ENCODE measurements at regions not wholly inside any gene's neighbourhood (a gene's known extent, or its start where the extent isn't known, plus 50 kb on each side); places are given as distances from the start of the nearest gene placed in this dataset.

GRCh38 chr13:34863360-34864135 is 78.5 kb upstream of the NBEA start:
- intact Hi-C loops (cut with DNase I; ENCODE audit: low total_unique reads), result no loop called here
- no peaks in the 10 kb centered on the region for H3K9me3 ChIP-seq
- no peak for DNase-seq
- H3K36me3 ChIP-seq, result no peaks in the 10 kb centered on the region
- no peak overlapping the region for H3K4me3 ChIP-seq
- TF ChIP-seq POLR2A (IDR thresholded peaks at IDR 0.05) (no peak), POLR2AphosphoS5 (IDR thresholded peaks at IDR 0.05) (no peak)
- TF ChIP-seq, protein P1, sequence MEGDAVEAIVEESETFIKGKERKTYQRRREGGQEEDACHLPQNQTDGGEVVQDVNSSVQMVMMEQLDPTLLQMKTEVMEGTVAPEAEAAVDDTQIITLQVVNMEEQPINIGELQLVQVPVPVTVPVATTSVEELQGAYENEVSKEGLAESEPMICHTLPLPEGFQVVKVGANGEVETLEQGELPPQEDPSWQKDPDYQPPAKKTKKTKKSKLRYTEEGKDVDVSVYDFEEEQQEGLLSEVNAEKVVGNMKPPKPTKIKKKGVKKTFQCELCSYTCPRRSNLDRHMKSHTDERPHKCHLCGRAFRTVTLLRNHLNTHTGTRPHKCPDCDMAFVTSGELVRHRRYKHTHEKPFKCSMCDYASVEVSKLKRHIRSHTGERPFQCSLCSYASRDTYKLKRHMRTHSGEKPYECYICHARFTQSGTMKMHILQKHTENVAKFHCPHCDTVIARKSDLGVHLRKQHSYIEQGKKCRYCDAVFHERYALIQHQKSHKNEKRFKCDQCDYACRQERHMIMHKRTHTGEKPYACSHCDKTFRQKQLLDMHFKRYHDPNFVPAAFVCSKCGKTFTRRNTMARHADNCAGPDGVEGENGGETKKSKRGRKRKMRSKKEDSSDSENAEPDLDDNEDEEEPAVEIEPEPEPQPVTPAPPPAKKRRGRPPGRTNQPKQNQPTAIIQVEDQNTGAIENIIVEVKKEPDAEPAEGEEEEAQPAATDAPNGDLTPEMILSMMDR (IDR thresholded peaks at IDR 0.05 in 8 of 11, conservative IDR thresholded peaks at IDR 0.05 in 3 of 11), result no peak
- no peak overlapping the region for H3K27ac ChIP-seq
- H3K4me1 ChIP-seq, result no peaks in the 10 kb centered on the region
- WGBS, 5 donors, result 73 to 84% (median 77%) methylated on average over 4 of the region's 4 CpGs
- H3K27me3 ChIP-seq (replicated peaks in 1 of 7), result no peaks in the 10 kb centered on the region

DNA sequence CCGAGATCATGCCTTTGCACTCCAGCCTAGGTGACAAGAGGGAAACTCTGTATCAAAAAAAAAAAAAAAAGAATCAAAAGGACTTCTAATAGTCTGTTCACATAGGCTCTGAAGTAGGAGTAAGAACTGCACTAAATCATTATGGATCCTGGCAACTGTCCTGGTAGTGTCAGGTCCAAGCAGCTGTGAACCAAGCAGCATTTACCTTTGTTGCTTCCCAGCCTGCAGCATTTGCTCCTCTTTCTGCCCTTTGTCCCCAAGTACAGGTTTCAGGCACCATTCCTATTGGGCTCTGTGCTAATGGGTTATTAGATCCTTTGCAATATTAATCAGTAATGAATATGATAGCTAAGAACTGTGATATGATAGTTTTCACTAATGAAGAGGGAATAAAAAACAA is 77.4 kb upstream of the NBEA start:
- Histone ChIP-seq H3K4me3 (no peak overlapping the region), H3K4me1 (no peaks in the 10 kb centered on the region), H3K27me3 (replicated peaks in 1 of 7) (no peaks in the 10 kb centered on the region), H3K9me3 (no peaks in the 10 kb centered on the region), H3K27ac (no peak overlapping the region), H3K36me3 (no peaks in the 10 kb centered on the region)
- no peak for TF ChIP-seq POLR2A (IDR thresholded peaks at IDR 0.05)
- TF ChIP-seq, protein P1 (IDR thresholded peaks at IDR 0.05 in 8 of 11, conservative IDR thresholded peaks at IDR 0.05 in 3 of 11), result no peak
- TF ChIP-seq POLR2AphosphoS5 (IDR thresholded peaks at IDR 0.05), result no peak
- no peak for DNase-seq
- intact Hi-C loops (cut with DNase I; ENCODE audit: low total_unique reads), result no loop called here
- 79 to 94% (median 90%) methylated on average over 1 of the region's 1 CpG for WGBS, 5 donors

GRCh38 chr13:34867590-34867989 is 74.5 kb upstream of the NBEA start:
- H3K36me3 ChIP-seq, result no peaks in the 10 kb centered on the region
- no peak for DNase-seq
- H3K9me3 ChIP-seq, result no peaks in the 10 kb centered on the region
- intact Hi-C loops (cut with DNase I; ENCODE audit: low total_unique reads), result no loop called here
- 76 to 83% (median 78%) methylated on average over 4 of the region's 4 CpGs for WGBS, 5 donors
- H3K27ac ChIP-seq, result no peak overlapping the region
- TF ChIP-seq, protein P1 (IDR thresholded peaks at IDR 0.05 in 8 of 11, conservative IDR thresholded peaks at IDR 0.05 in 3 of 11), result no peak
- TF ChIP-seq POLR2A (IDR thresholded peaks at IDR 0.05), result no peak
- TF ChIP-seq POLR2AphosphoS5 (IDR thresholded peaks at IDR 0.05), result no peak
- H3K4me1 ChIP-seq, result no peaks in the 10 kb centered on the region
- H3K27me3 ChIP-seq (replicated peaks in 1 of 7), result no peaks in the 10 kb centered on the region
- H3K4me3 ChIP-seq, result no peak overlapping the region

DNA sequence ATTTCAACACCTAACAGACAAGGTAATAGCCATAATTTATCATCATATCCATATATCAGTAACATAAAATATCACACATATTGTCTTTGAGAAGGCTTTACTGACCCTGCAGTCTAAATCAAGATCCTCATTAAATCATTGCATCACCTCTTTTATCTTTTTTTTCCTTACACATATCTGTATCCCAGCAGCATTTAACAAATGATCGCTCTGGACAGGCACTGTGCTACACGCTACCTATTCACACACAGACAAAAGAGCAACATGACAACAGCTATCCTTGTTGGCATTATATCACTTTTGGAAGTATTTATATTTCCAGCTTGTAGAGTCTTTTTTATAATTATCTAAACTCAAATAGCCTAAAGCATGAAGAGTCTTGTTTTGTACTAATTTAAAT is 73.3 kb upstream of the NBEA start:
- Histone ChIP-seq H3K9me3 (no peaks in the 10 kb centered on the region), H3K4me1 (no peaks in the 10 kb centered on the region), H3K27me3 (replicated peaks in 1 of 7) (no peaks in the 10 kb centered on the region), H3K27ac (no peak overlapping the region), H3K36me3 (no peaks in the 10 kb centered on the region), H3K4me3 (no peak overlapping the region)
- 89 to 99% (median 95%) methylated on average over 2 of the region's 2 CpGs for WGBS, 5 donors
- DNase-seq, result no peak
- TF ChIP-seq POLR2AphosphoS5 (IDR thresholded peaks at IDR 0.05) (no peak), POLR2A (IDR thresholded peaks at IDR 0.05) (no peak)
- TF ChIP-seq, protein P1 (IDR thresholded peaks at IDR 0.05 in 8 of 11, conservative IDR thresholded peaks at IDR 0.05 in 3 of 11), result no peak
- intact Hi-C loops (cut with DNase I; ENCODE audit: low total_unique reads), result no loop called here

Measured in spleen (tissue), 11 donors.